NOMO-1 (cell line): ENCODE measurements at regions not wholly inside any gene's neighbourhood (a gene's known extent, or its start where the extent isn't known, plus 50 kb on each side); places are given as distances from the start of the nearest gene placed in this dataset.
"Not testable (repeated sequence)": the region's sequence is repeated elsewhere in the genome, so short reads cannot be mapped to it uniquely, and the experiment has no call there.

Experiments used
- DNase-seq, 2 experiments: peaks; one replicate each; lab custom pipeline; 2025; ENCODE audit not compliant: unreplicated experiment in 2 of 2; lab: John Stamatoyannopoulos, UW

DNA sequence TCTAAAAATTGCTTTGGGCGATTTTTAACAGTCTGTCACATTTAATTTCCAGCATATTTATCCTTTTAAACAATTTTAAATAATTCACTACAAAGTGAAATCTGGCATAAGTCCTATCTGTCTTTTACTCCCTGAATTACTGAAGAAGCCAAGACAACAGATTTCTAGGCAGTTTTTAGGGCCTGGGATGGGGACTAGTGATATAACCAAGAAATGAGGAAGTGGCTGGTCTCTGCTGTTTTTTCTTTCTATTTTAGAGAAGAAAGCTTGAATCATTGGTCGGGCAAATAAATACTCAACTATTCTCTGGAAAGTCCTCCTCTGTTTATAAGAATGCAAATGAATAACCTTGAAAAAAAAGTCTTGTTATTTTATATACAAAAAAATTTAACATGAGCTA is 79.7 kb upstream of the SSBP2 start:
- DNase-seq: peak; percentile 19 to 63

DNA sequence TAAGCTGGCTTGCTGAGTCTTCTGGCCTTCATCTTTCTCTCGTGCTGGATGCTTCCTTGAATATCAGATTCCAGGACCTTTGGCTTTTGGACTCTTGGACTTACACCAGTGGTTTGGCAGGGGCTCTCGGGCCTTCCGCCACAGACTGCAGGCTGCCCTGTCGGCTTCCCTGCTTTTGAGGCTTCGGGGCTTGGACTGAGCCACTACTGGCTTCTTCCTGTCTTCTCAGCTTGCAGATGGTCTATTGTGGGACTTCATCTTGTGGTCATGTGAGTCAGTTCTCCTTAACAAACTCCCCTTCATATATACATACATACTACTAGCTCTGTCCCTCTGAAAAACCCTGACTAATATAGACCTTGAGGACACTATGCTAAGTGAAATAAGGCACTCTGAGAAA is 78.3 kb upstream of the SSBP2 start:
- DNase-seq: no peak

DNA sequence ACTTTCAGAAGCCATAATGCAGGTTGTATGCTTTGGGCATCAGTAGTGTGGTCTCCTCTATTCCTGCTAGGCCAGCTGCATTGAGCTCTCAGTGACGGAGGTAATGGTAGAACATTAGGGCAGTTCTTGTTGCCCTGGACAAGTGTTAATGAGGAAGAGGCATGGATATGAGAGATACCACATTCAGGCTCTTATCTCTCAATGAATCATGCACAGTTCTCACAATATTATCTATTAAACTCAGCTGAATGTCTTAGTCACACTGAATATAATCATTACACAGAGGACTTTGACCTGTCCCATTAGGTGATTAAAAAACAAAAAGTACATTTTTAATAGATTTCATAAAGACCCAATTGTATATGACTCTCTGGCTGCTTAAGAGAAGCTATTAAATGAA is 76.6 kb upstream of the SSBP2 start:
- DNase-seq: no peak

DNA sequence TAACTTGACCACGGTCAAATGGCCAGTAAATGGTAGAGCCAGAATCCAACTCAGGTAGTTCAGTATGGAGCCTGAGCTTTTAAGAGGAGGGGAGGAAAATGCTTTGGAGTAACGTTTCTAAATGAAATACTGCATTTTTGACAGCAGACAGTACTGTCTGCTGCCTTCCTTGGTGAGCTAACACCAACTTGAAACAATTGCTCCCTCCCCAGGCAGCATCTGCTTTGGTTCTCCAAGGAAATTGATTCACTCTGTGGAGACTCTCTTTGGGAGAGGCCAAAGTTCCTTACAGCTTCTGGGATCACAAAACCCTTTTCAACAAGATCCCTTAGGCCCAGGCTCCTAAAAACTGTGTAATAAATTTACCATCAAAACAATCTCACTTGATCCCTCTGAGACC is 75.2 kb upstream of the SSBP2 start:
- DNase-seq: no peak

DNA sequence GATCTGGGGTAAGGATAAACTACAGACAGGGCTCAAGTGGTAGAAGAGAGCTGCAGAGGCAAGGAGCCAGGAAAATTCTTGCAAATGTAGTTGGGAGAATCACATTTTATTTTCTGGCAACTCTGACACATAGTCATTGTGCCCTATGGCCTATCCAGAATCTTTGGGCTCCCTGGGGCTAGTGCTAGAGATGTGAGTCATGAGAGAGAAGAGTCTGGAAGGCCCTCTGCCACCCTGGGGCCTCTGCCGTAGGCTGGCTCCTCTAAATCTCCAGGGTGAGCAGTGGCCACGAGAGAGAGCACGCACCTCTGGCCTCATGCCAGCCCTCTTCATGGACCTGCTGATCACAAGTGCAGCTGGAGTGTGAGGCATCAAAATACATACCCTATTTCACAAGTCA is 74.3 kb upstream of the SSBP2 start:
- no peak for DNase-seq

DNA sequence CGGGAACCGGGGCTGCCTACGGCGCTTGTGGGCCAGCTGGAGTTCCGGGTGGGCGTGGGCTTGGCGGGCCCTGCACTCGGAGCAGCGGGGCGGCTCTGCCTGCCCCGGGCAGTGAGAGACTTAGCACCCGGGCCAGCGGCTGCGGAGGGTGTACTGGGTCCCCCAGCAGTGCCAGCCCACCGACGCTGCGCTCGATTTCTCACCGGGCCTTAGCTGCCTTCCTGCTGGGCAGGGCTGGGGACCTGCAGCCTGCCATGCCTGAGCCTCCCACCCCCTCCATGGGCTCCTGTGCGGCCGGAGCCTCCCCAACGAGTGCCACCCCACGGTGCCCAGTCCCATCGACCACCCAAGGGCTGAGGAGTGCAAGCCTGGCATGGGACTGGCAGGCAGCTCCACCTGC is 72.8 kb upstream of the SSBP2 start:
- not testable (repeated sequence) for DNase-seq

DNA sequence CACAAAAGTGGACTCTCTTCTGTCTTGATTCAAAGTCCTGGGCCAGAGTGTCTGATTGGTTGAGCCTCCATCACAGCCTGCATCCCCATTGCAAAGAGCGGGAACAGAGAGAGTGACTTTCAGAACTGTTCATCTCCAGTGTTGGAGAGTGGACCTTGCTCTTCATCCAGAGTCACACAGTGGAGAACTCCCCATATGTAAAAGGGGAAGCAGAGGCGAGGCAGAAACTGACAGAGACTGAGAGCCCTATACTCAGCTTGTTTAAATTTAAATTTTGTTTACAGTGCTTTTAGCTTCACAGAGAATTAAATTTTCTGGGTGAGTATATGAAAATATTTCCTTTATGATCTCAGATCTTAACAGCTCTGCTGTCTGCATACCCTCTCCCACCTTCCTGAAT is 70.0 kb upstream of the SSBP2 start:
- DNase-seq: peak in 1 of 2 experiments; percentile 37

DNA sequence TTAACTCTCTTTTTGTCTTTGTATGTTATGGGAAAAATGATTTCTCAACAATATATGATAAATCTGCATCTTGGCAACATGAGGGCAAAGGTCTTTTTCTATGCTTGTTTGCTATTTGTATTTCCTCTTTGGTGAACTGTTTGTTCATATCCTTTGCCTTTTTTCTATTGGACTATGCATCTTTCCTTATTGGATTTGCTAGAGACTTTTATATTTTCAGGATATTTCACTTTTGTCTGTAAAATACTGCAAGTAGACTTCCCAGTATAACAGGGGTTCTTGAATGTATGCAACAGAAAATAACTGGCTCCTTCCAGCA is 69.4 kb upstream of the SSBP2 start:
- DNase-seq: no peak

DNA sequence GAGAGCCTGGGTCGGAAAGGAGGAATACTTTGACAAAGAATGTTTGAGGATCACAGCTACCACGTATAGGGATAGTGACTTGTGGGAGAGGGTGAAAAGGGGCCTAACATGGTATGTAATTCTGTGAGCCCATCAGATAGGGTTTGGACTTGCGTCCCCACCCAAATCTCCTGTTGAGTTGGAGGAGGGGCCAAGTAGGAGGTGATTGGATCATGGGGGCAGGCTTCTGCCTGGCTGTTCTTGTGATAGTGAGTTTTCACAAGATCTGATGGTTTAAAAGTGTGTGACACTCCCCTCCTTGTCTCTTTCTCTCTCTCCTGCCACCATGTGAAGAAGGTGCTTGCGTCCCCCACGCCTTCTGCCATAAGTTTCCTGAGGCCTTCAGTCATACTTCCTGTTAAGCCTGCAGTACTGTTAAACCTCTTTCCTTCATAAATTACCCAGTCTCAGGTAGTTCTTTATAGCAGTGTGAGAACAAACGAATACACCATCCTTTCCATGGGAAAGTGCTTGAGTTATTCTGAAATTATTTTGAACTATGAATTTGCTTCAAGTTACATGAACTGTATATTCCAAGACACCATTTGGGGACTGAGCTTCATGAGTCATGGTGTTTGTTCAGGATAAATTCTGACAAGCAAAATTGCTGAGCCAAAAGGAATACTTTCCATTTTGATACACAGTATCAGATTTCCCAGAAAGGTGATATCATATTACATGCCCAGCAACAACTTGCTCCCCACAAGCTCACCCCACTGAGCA is 68.8 kb upstream of the SSBP2 start:
- no peak for DNase-seq

DNA sequence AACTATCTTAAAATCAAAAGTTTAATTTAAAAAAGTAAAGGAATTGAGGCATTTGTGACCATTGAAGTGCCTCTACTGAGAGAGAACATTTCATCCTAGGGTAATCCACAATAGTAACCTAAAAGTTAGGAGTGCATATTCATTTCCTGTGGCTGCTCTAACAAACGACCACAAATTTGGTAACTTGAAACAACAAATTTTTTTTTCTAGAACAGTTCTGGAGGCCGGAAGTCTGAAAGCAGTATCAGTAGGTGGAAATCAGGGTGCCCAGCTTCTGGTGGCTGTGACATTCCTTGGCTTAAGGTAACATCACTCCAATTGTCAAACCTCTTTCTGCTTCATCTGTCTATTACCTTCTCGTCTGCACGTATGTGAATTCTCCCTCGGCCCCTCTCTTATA is 67.1 kb upstream of the SSBP2 start:
- DNase-seq: peak; percentile 19 to 35

DNA sequence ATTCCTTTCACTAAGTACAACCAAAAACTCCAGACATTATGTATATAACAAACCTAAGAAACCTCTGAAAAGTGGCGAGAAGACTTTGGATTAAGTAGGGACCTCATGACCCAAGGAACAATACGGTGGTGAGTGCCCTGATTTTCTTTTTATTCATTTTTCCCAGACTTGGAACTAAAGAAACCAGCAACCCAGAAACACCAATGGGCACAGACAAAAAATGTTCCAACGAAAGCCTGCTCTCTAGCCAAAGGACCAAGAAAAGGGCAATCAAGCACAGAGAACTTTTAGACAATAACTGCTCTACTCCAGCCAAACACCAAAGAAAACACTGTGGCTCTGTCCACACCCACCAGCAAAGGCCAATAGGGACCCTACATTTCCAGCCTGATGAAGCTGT is 66.2 kb upstream of the SSBP2 start:
- no peak for DNase-seq

DNA sequence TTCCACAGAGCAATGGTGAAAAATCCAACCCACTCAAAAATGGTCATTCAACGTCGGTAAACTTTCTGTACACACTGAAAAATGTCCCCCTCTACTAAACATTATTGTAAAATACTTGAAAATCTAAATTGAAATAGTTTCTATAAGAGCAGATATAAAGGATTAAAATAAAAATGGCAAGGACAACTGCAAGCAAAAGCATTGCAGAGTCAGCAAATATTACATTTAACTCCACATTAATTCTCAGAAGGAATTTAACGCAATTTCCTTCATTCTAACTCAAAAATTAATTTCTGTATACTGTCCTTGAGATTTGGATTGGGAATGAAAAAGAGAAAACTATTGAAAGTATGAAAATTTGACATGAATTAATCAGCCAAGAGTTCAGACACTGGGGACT is 64.4 kb upstream of the SSBP2 start:
- no peak for DNase-seq

DNA sequence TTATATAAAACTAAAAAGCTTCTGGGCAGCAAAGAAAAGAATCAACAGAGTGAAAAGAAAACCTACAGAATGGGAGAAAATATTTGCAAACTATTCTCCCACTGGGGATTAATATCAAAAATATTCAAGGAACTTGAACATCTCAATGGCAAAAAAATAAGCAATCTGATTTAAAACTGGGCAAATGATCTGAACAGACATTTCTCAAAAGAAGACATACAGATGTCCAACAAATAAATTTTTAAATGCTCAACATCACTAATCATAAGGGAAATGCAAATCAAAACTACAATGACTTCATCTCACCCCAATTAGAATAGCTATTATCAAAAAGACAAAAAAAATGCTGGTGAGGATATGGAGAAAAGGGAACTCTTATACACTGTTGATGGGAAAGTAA is 57.2 kb upstream of the SSBP2 start:
- no peak for DNase-seq

DNA sequence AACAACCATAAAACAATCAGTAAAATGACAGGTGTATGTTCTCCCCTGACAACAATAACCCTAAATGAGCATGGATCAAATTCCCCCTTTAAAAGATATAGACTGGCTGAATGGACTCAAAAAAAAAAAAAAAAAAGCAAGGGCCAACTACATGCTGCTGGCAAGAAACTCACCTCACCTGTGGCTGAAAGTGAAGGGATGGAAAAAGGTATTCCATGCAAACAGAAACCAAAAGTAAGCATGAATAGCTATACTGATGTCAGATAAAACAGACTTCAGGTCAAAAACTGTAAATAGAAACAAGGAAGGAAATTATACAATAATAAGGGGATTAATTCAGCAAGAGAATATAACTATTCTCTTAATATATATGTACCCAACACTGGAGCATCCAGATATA is 54.2 kb upstream of the SSBP2 start:
- no peak for DNase-seq

DNA sequence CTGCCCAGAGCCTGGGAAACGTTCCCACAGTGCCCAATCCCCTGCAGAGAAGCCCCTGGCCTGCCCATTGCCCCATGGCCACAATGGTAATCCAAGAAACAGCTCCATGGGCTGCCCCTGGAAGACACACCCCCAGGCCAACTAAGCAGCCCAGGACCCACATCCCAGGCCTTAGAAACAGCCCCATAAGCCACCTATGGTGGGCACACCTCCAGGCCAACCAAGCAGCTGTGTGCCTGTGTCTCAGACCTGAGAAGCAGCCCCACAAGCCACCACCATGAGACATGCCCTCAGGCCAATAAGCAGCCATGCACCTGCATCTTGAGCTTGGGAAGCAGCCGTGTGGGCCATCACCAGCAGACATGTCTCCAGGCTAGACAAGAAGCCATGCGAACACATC is 52.9 kb upstream of the SSBP2 start:
- DNase-seq: no peak

DNA sequence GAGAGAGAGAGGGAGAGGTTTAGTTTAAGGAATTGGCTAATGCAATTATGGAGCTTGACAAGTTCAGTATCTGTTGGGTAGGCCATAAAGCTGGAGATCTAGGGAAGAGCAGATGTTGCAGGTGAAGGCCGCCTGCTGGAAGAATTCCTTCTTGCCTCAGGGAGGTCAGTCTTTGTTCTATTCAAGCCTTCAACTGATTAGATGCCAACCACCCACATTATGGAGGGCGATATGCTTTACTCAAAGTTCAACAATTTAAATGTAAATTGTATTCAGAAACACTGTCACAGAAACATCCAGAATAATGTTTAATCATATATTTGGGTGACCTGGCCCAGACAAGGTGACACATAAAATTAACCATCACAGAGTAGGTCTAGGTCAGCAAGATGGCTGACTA is 51.7 kb upstream of the SSBP2 start:
- no peak for DNase-seq

DNA sequence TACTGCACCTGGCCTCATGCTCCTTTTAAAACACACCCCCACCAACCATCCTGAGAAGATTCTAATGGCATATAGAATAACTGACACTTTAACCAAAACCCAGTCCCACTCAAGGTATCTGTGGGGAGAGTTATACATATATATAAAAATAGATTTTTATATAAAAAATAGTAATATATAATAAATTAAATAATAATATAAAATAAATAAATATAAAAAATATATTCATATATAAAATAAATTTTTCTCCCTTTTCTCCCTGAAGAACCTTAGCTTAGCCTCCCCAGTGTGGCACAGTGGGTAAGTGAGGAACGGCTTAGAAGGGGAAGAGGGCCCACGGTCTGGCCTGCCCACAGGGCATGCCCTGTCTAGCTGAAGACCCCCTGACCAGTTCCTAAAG is 51.1 kb upstream of the SSBP2 start:
- no peak for DNase-seq

DNA sequence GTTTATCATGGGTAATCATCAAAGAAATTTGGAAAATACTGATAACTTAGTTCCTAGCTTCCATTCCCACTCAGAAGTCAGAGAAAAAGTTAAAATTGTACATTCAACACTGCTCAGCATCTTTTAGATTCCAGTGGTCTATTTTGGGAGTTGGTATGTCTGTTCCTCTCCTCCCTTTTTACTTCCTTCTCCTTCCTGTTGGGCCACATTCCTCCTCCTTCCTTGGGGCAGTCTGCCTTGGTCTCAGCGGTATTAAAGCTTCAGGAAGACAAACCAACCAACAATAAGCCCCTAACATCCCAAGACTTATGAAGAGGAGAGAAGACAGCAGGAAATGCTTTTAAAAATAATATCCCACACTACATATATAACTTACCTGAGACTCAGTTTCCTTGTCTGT is 49.9 kb upstream of the SSBP2 start:
- no peak for DNase-seq
